Cardiac muscle cell (in vitro differentiated cells and primary cell): ENCODE measurements at regions not wholly inside any gene's neighbourhood (a gene's known extent, or its start where the extent isn't known, plus 50 kb on each side); places are given as distances from the start of the nearest gene placed in this dataset.

Source experiments
- DNase-seq, 2 donors: peaks; one replicate each; pipeline versions ENCODE4 v3.0.0 to v3.0.0-alpha.2; 2010 to 2017; ENCODE audit warnings: low read depth in 1 of 2, low spot score in 1 of 2
- H3K27ac ChIP-seq: fragments of 200-600 bp; sonication (generic); 2 replicates; pipeline ENCODE4 v1.5.1; 2016
- H3K27me3 ChIP-seq: fragments of 200-600 bp; sonication (generic); 2 replicates; pipeline ENCODE4 v1.6.0; 2016; ENCODE audit warnings: control low read depth
- H3K36me3 ChIP-seq: fragments of 200-600 bp; sonication (generic); 2 replicates; pipeline ENCODE4 v1.5.1; 2016; ENCODE audit warnings: control low read depth
- H3K4me1 ChIP-seq: fragments of 200-600 bp; sonication (generic); 2 replicates; pipeline ENCODE4 v1.8.1; 2017; ENCODE audit warnings: low read depth, mild to moderate bottlenecking, mixed run types
- H3K4me3 ChIP-seq: fragments of 200-600 bp; sonication (generic); 2 replicates; pipeline ENCODE4 v1.5.1; 2016; ENCODE audit warnings: mild to moderate bottlenecking
- H3K9me3 ChIP-seq: fragments of 200-600 bp; sonication (generic); 2 replicates; pipeline ENCODE4 v1.5.1; 2017; ENCODE audit warnings: low read depth, mild to moderate bottlenecking, control low read depth
- CTCF ChIP-seq: IDR thresholded peaks from 2 replicates; pipeline ENCODE4 v1.5.1; 2012; ENCODE audit warnings: low read depth, mild to moderate bottlenecking, low read length

- no peaks in the 10 kb centered on the region for H3K9me3 ChIP-seq
- H3K27ac ChIP-seq, result no peak overlapping the region
- H3K36me3 ChIP-seq, result no peaks in the 10 kb centered on the region
- H3K27me3 ChIP-seq, result no peaks in the 10 kb centered on the region
- H3K4me1 ChIP-seq, result no peaks in the 10 kb centered on the region
- DNase-seq, result no peak
- no peak overlapping the region for H3K4me3 ChIP-seq
- TF ChIP-seq CTCF, result no peak
These were observed 424.0 kb upstream of the CDH7 start for GRCh38 chr18:65326805-65327204.

- no peak overlapping the region for H3K27ac ChIP-seq
- no peaks in the 10 kb centered on the region for H3K4me1 ChIP-seq
- H3K9me3 ChIP-seq, result no peaks in the 10 kb centered on the region
- DNase-seq, result no peak
- no peaks in the 10 kb centered on the region for H3K27me3 ChIP-seq
- no peak for TF ChIP-seq CTCF
- no peak overlapping the region for H3K4me3 ChIP-seq
- no peaks in the 10 kb centered on the region for H3K36me3 ChIP-seq
These were observed 427.9 kb upstream of the CDH7 start for GRCh38 chr18:65322895-65323294.

- no peaks in the 10 kb centered on the region for H3K36me3 ChIP-seq
- H3K27ac ChIP-seq, result no peak overlapping the region
- no peak for TF ChIP-seq CTCF
- no peaks in the 10 kb centered on the region for H3K4me1 ChIP-seq
- H3K4me3 ChIP-seq, result no peak overlapping the region
- H3K27me3 ChIP-seq, result no peaks in the 10 kb centered on the region
- no peaks in the 10 kb centered on the region for H3K9me3 ChIP-seq
- no peak for DNase-seq
These were observed 452.4 kb upstream of the CDH7 start for GRCh38 chr18:65298422-65298821.

- no peaks in the 10 kb centered on the region for H3K9me3 ChIP-seq
- no peak for DNase-seq
- H3K4me3 ChIP-seq, result no peak overlapping the region
- no peaks in the 10 kb centered on the region for H3K36me3 ChIP-seq
- no peak for TF ChIP-seq CTCF
- no peaks in the 10 kb centered on the region for H3K27me3 ChIP-seq
- H3K4me1 ChIP-seq, result no peaks in the 10 kb centered on the region
- no peak overlapping the region for H3K27ac ChIP-seq
These were observed 461.9 kb upstream of the CDH7 start for GRCh38 chr18:65288908-65289307.

- Histone ChIP-seq H3K9me3 (no peaks in the 10 kb centered on the region), H3K27me3 (no peaks in the 10 kb centered on the region), H3K4me3 (no peak overlapping the region), H3K4me1 (no peaks in the 10 kb centered on the region), H3K36me3 (no peaks in the 10 kb centered on the region), H3K27ac (no peak overlapping the region)
- no peak for TF ChIP-seq CTCF
- DNase-seq, result no peak
These were observed 463.2 kb upstream of the CDH7 start for GRCh38 chr18:65287652-65288051.

- H3K27ac ChIP-seq, result no peak overlapping the region
- no peaks in the 10 kb centered on the region for H3K36me3 ChIP-seq
- DNase-seq, result no peak
- H3K4me3 ChIP-seq, result no peak overlapping the region
- no peaks in the 10 kb centered on the region for H3K4me1 ChIP-seq
- H3K27me3 ChIP-seq, result no peaks in the 10 kb centered on the region
- no peak for TF ChIP-seq CTCF
- H3K9me3 ChIP-seq, result no peaks in the 10 kb centered on the region
These were observed 468.7 kb upstream of the CDH7 start for GRCh38 chr18:65282096-65282495.
